ENCODE measurements at regions not wholly inside any gene's neighbourhood (a gene's known extent, or its start where the extent isn't known, plus 50 kb on each side); places are given as distances from the start of the nearest gene placed in this dataset.

- DNase-seq (ENCODE audit: low read depth, low spot score): no peak
- H3K36me3 ChIP-seq (ENCODE audit: insufficient read depth, low read length): no peaks in the 10 kb centered on the region
- H3K27ac ChIP-seq: no peak overlapping the region
- H3K9ac ChIP-seq (ENCODE audit: insufficient read length): no peak overlapping the region
- no peaks in the 10 kb centered on the region for H3K9me3 ChIP-seq (ENCODE audit: low read depth, low read length)
- H3K4me3 ChIP-seq: no peak overlapping the region
- TF ChIP-seq FOXP2 (optimal IDR thresholded peaks at IDR 0.05; ENCODE audit: control extremely low read depth, extremely low read length, insufficient read depth) (no peak), EZH2 (IDR thresholded peaks at IDR 0.05) (no peak)
Observed at GRCh38 chr5:103910786-103911185, 348.2 kb upstream of the NUDT12 start.

- Histone ChIP-seq H3K4me3 (no peak overlapping the region), H3K9me3 (ENCODE audit: low read depth, low read length) (no peaks in the 10 kb centered on the region), H3K27ac (no peak overlapping the region), H3K36me3 (ENCODE audit: insufficient read depth, low read length) (no peaks in the 10 kb centered on the region), H3K9ac (ENCODE audit: insufficient read length) (no peak overlapping the region)
- no peak for DNase-seq (ENCODE audit: low read depth, low spot score)
- TF ChIP-seq POLR2AphosphoS5 (IDR thresholded peaks at IDR 0.05; ENCODE audit: borderline replicate concordance, low read depth, low read length) (no peak), EZH2 (IDR thresholded peaks at IDR 0.05) (no peak), FOXP2 (optimal IDR thresholded peaks at IDR 0.05; ENCODE audit: control extremely low read depth, extremely low read length, insufficient read depth) (no peak)
Observed at GRCh38 chr5:103910011-103910410, 347.4 kb upstream of the NUDT12 start.

- no peak overlapping the region for H3K9ac ChIP-seq (ENCODE audit: insufficient read length)
- TF ChIP-seq FOXP2 (optimal IDR thresholded peaks at IDR 0.05; ENCODE audit: control extremely low read depth, extremely low read length, insufficient read depth) (no peak), EZH2 (IDR thresholded peaks at IDR 0.05) (no peak), POLR2AphosphoS5 (IDR thresholded peaks at IDR 0.05; ENCODE audit: borderline replicate concordance, low read depth, low read length) (no peak)
- H3K36me3 ChIP-seq (ENCODE audit: insufficient read depth, low read length): no peaks in the 10 kb centered on the region
- no peak overlapping the region for H3K27ac ChIP-seq
- H3K4me3 ChIP-seq: no peak overlapping the region
- no peak for DNase-seq (ENCODE audit: low read depth, low spot score)
- no peaks in the 10 kb centered on the region for H3K9me3 ChIP-seq (ENCODE audit: low read depth, low read length)
Observed at GRCh38 chr5:103909391-103909790, 346.8 kb upstream of the NUDT12 start.

DNA sequence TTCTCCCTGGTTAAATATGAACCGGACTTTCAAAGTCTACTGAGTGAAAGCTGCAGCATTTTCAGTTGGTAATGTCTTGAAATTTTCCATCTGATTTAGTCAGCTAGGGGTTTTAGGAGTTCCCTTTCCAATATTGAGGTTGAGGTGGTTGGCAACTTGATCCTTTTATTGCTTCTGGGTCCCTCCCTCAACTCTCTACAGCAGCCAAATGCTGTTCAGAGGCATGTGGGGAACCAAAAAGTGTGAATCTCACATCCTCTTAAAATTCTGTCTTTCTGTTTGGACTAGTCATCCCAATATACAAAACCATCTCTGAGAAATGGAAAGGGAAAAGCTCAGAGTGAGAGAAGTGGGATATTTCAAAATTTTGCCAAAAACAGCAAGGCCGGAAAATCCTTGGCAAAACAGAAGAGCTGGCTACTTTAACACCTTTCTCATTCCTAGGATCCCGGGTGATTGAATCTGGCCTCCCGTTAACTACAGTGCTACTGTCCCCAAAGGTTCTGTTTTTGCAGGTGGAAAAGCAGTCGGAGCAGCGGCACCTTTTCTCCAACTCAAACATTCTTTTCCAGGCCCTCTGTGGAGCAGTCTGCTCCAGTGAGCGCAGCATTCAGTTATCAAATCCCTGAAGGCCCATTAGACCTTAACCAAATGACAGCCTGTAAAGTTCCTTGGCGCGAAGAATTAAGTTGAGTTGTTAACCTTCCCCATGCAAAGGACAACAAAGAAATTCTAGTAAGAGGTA is 345.9 kb upstream of the NUDT12 start:
- Histone ChIP-seq H3K27ac (no peak overlapping the region), H3K9ac (ENCODE audit: insufficient read length) (no peak overlapping the region), H3K4me3 (no peak overlapping the region), H3K36me3 (ENCODE audit: insufficient read depth, low read length) (no peaks in the 10 kb centered on the region), H3K9me3 (ENCODE audit: low read depth, low read length) (no peaks in the 10 kb centered on the region)
- no peak for DNase-seq (ENCODE audit: low read depth, low spot score)
- TF ChIP-seq POLR2AphosphoS5 (IDR thresholded peaks at IDR 0.05; ENCODE audit: borderline replicate concordance, low read depth, low read length) (no peak), EZH2 (IDR thresholded peaks at IDR 0.05) (no peak), FOXP2 (optimal IDR thresholded peaks at IDR 0.05; ENCODE audit: control extremely low read depth, extremely low read length, insufficient read depth) (no peak)

DNA sequence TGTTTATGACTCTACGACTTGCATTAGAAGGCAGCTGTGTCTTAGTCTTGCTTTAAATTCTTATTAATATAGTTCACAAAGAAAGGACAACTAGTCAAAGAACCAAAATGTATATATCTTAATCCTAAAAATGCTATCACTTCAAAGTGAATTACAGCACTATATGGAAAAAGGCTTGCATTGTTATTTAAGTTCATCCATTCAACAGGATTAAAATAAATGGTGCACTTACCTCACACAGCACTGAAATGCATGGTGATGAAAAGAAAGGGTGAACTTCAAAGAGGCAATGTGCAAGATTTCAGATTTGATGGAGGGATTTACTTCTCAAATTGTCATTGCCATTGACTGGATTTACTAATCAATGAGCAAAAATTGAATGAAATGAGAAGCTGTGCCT is 344.4 kb upstream of the NUDT12 start:
- no peak overlapping the region for H3K4me3 ChIP-seq
- H3K36me3 ChIP-seq (ENCODE audit: insufficient read depth, low read length): no peaks in the 10 kb centered on the region
- no peak for DNase-seq (ENCODE audit: low read depth, low spot score)
- no peak for TF ChIP-seq FOXP2 (optimal IDR thresholded peaks at IDR 0.05; ENCODE audit: control extremely low read depth, extremely low read length, insufficient read depth)
- TF ChIP-seq EZH2 (IDR thresholded peaks at IDR 0.05): no peak
- TF ChIP-seq POLR2AphosphoS5 (IDR thresholded peaks at IDR 0.05; ENCODE audit: borderline replicate concordance, low read depth, low read length): no peak
- no peaks in the 10 kb centered on the region for H3K9me3 ChIP-seq (ENCODE audit: low read depth, low read length)
- no peak overlapping the region for H3K27ac ChIP-seq
- no peak overlapping the region for H3K9ac ChIP-seq (ENCODE audit: insufficient read length)

DNA sequence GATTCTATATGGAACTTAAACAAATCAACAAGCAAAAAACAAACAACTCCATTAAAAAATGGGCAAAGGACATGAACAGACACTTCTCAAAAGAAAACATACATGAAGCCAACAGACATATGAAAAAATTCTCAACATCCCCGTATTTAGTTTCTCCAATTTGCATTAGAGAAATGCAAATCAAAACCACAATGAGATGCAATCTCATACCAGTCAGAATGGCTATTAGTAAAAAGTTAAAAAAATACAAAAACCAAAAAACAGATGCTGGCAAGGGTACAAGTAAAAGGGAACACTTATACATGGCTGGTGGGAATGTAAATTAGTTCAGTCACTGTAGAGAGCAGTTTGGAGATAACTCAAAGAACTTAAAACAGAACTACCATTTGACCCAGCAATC is 342.1 kb upstream of the NUDT12 start:
- TF ChIP-seq POLR2AphosphoS5 (IDR thresholded peaks at IDR 0.05; ENCODE audit: borderline replicate concordance, low read depth, low read length): no peak
- TF ChIP-seq FOXP2 (optimal IDR thresholded peaks at IDR 0.05; ENCODE audit: control extremely low read depth, extremely low read length, insufficient read depth): no peak
- no peak for TF ChIP-seq EZH2 (IDR thresholded peaks at IDR 0.05)
- DNase-seq (ENCODE audit: low read depth, low spot score): no peak
- no peak overlapping the region for H3K4me3 ChIP-seq
- H3K9ac ChIP-seq (ENCODE audit: insufficient read length): no peak overlapping the region
- no peaks in the 10 kb centered on the region for H3K36me3 ChIP-seq (ENCODE audit: insufficient read depth, low read length)
- H3K27ac ChIP-seq: no peak overlapping the region
- no peaks in the 10 kb centered on the region for H3K9me3 ChIP-seq (ENCODE audit: low read depth, low read length)

DNA sequence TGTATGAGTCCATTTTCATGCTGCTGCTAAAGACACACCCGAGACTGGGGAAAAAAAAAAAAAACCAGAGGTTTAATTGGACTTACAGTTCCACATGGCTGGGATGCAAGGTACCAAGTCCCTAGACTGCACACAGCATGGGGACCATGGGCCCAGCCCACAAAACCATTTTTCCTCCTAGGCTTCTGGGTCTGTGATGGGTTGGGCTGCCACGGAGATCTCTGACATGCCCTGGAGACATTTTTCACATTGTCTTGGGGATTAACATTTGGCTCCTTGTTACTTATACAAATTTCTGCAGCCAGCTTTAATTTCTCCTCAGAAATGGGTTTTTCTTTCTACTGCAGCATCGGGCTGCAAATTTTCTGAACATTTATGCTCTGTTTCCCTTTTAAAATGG is 340.3 kb upstream of the NUDT12 start:
- no peaks in the 10 kb centered on the region for H3K36me3 ChIP-seq (ENCODE audit: insufficient read depth, low read length)
- no peak overlapping the region for H3K9ac ChIP-seq (ENCODE audit: insufficient read length)
- no peaks in the 10 kb centered on the region for H3K9me3 ChIP-seq (ENCODE audit: low read depth, low read length)
- DNase-seq (ENCODE audit: low read depth, low spot score): no peak
- H3K4me3 ChIP-seq: no peak overlapping the region
- TF ChIP-seq POLR2AphosphoS5 (IDR thresholded peaks at IDR 0.05; ENCODE audit: borderline replicate concordance, low read depth, low read length): no peak
- no peak for TF ChIP-seq EZH2 (IDR thresholded peaks at IDR 0.05)
- TF ChIP-seq FOXP2 (optimal IDR thresholded peaks at IDR 0.05; ENCODE audit: control extremely low read depth, extremely low read length, insufficient read depth): no peak
- no peak overlapping the region for H3K27ac ChIP-seq

- Histone ChIP-seq H3K9me3 (ENCODE audit: low read depth, low read length) (no peaks in the 10 kb centered on the region), H3K36me3 (ENCODE audit: insufficient read depth, low read length) (no peaks in the 10 kb centered on the region), H3K9ac (ENCODE audit: insufficient read length) (no peak overlapping the region), H3K4me3 (no peak overlapping the region), H3K27ac (no peak overlapping the region)
- no peak for DNase-seq (ENCODE audit: low read depth, low spot score)
- TF ChIP-seq POLR2AphosphoS5 (IDR thresholded peaks at IDR 0.05; ENCODE audit: borderline replicate concordance, low read depth, low read length): no peak
- no peak for TF ChIP-seq EZH2 (IDR thresholded peaks at IDR 0.05)
- TF ChIP-seq FOXP2 (optimal IDR thresholded peaks at IDR 0.05; ENCODE audit: control extremely low read depth, extremely low read length, insufficient read depth): no peak
Observed at GRCh38 chr5:103901885-103902284, 339.3 kb upstream of the NUDT12 start.

- no peak for TF ChIP-seq EZH2 (IDR thresholded peaks at IDR 0.05)
- TF ChIP-seq POLR2AphosphoS5 (IDR thresholded peaks at IDR 0.05; ENCODE audit: borderline replicate concordance, low read depth, low read length): no peak
- TF ChIP-seq FOXP2 (optimal IDR thresholded peaks at IDR 0.05; ENCODE audit: control extremely low read depth, extremely low read length, insufficient read depth): no peak
- Histone ChIP-seq H3K36me3 (ENCODE audit: insufficient read depth, low read length) (no peaks in the 10 kb centered on the region), H3K4me3 (no peak overlapping the region), H3K9ac (ENCODE audit: insufficient read length) (no peak overlapping the region), H3K27ac (no peak overlapping the region), H3K9me3 (ENCODE audit: low read depth, low read length) (no peaks in the 10 kb centered on the region)
- no peak for DNase-seq (ENCODE audit: low read depth, low spot score)
Observed at GRCh38 chr5:103896593-103896992, 334.0 kb upstream of the NUDT12 start.

Data from SK-N-MC (cell line).